COR-L47 (cell line): ENCODE measurements at regions not wholly inside any gene's neighbourhood (a gene's known extent, or its start where the extent isn't known, plus 50 kb on each side); places are given as distances from the start of the nearest gene placed in this dataset.
"Not testable (repeated sequence)": the region's sequence is repeated elsewhere in the genome, so short reads cannot be mapped to it uniquely, and the experiment has no call there.

ENCODE experiments used
- DNase-seq: peaks from one replicate; lab custom pipeline; 2025; lab: John Stamatoyannopoulos, UW

GRCh38 chr4:177951026-177951425 is 508.8 kb upstream of the AGA start:
- DNase-seq, result no peak

GRCh38 chr4:177952723-177953122 is 510.5 kb upstream of the AGA start:
- DNase-seq, result no peak

- DNase-seq, result no peak
These were observed 515.5 kb upstream of the AGA start for GRCh38 chr4:177957596-177958360.

GRCh38 chr4:177960566-177960965 is 518.3 kb upstream of the AGA start:
- no peak for DNase-seq

GRCh38 chr4:177961761-177962380 is 519.6 kb upstream of the AGA start:
- no peak for DNase-seq

- DNase-seq, result no peak
These were observed 521.8 kb upstream of the AGA start for GRCh38 chr4:177964061-177964460.

- no peak for DNase-seq
These were observed 522.5 kb upstream of the AGA start for GRCh38 chr4:177964693-177965168.

- no peak for DNase-seq
These were observed 525.1 kb upstream of the AGA start for GRCh38 chr4:177967328-177967727.

- no peak for DNase-seq
These were observed 526.7 kb upstream of the AGA start for GRCh38 chr4:177968817-177969442.

GRCh38 chr4:177974461-177974860 is 532.2 kb upstream of the AGA start:
- DNase-seq, result no peak

- no peak for DNase-seq
These were observed 533.2 kb upstream of the AGA start for GRCh38 chr4:177975315-177975987.

- no peak for DNase-seq
These were observed 544.0 kb upstream of the AGA start for GRCh38 chr4:177986236-177986635.

GRCh38 chr4:177987896-177988295 is 545.7 kb upstream of the AGA start:
- DNase-seq, result no peak

GRCh38 chr4:177989503-177990201 is 547.4 kb upstream of the AGA start:
- no peak for DNase-seq

GRCh38 chr4:178003098-178003657 is 560.9 kb upstream of the AGA start:
- DNase-seq, result no peak

- DNase-seq, result no peak
These were observed 568.4 kb upstream of the AGA start for GRCh38 chr4:178010596-178010995.

- not testable (repeated sequence) for DNase-seq
These were observed 572.8 kb upstream of the AGA start for GRCh38 chr4:178015046-178015445.

GRCh38 chr4:178026999-178027398 is 584.8 kb upstream of the AGA start:
- DNase-seq, result no peak

- no peak for DNase-seq
These were observed 585.6 kb upstream of the AGA start for GRCh38 chr4:178027796-178028195.

- DNase-seq, result no peak
These were observed 586.2 kb upstream of the AGA start for GRCh38 chr4:178028481-178028880.

- no peak for DNase-seq
These were observed 595.4 kb upstream of the AGA start for GRCh38 chr4:178037459-178038214.
